22Rv1 (cell line): ENCODE measurements at regions not wholly inside any gene's neighbourhood (a gene's known extent, or its start where the extent isn't known, plus 50 kb on each side); places are given as distances from the start of the nearest gene placed in this dataset.

Experiments used
- CTCF ChIP-seq: fragments of 450-650 bp; IDR thresholded peaks from 2 replicates; pipeline ENCODE4 v1.5.1; 2017; ENCODE audit warnings: mild to moderate bottlenecking
- ZFX ChIP-seq: fragments of 450-650 bp; IDR thresholded peaks from 2 replicates; pipeline ENCODE4 v1.6.1; 2017; ENCODE audit warnings: antibody characterized with exemption, borderline replicate concordance

DNA sequence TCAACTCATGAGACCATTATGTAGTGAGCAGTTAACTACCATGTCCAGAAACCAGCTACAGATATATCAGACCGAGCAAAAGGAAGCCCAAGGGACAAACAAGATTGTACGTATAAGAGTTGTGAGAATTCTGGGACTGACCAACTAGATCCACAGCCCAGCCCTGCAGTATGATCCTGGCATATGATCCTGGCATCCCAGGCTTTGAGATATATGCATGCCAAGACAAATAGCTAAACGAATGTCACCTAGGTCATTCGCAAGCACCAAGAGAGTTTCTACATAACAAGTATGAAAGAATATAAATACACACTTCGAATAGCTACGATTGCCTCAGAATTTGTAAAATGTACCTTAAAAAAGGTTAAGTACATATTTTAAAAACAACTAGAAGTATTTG lies 56.4 kb upstream of the PMPCB start:
- TF ChIP-seq CTCF (no peak), ZFX (no peak)
